Keratinocyte (primary cell): ENCODE measurements at regions not wholly inside any gene's neighbourhood (a gene's known extent, or its start where the extent isn't known, plus 50 kb on each side); places are given as distances from the start of the nearest gene placed in this dataset.

Experiments
- DNase-seq: peaks from one replicate; pipeline ENCODE4 v3.0.0-alpha.2; 2011; ENCODE audit warnings: low read depth, missing footprints, low spot score
- FAIRE-seq: peaks from 2 replicates; lab custom pipeline; 2011; peaks lifted over from hg19 to GRCh38; lab: Jason Lieb, UNC
- H2AFZ ChIP-seq: 2 replicates; pipeline ENCODE4 v1.6.0; 2012; ENCODE audit warnings: low read length, control low read depth, inconsistent platforms; ENCODE audit not compliant: control insufficient read depth
- H3K27ac ChIP-seq: 2 replicates; pipeline ENCODE4 v1.5.1; 2011; ENCODE audit warnings: low read length; ENCODE audit not compliant: control insufficient read depth, insufficient read depth
- H3K27me3 ChIP-seq: 3 replicates; pipeline ENCODE4 v1.6.0; 2011; ENCODE audit warnings: low read length; ENCODE audit not compliant: control insufficient read depth, insufficient read depth; ENCODE audit errors: extremely low read depth
- H3K36me3 ChIP-seq, 2 experiments: 2 replicates in 1 of 2; 3 replicates in 1 of 2; pipeline ENCODE4 v1.5.1; 2011; ENCODE audit warnings: low read length in 2 of 2, mild to moderate bottlenecking in 1 of 2; ENCODE audit not compliant: control insufficient read depth in 2 of 2, insufficient read depth in 2 of 2; ENCODE audit errors: extremely low read depth in 1 of 2
- H3K4me1 ChIP-seq: 3 replicates; pipeline ENCODE4 v1.5.1; 2011; ENCODE audit warnings: low read length; ENCODE audit not compliant: control insufficient read depth, insufficient read depth; ENCODE audit errors: extremely low read depth
- H3K4me2 ChIP-seq: 3 replicates; pipeline ENCODE4 v1.6.0; 2011; ENCODE audit warnings: low read depth, low read length; ENCODE audit not compliant: control insufficient read depth, insufficient read depth; ENCODE audit errors: extremely low read depth
- H3K4me3 ChIP-seq, 3 experiments: fragments of 200-600 bp in 1 of 3; sonication (generic) in 1 of 3; 2 replicates in 2 of 3; 3 replicates in 1 of 3; pipeline ENCODE4 v1.5.1; 2011 to 2016; ENCODE audit warnings: low read length in 3 of 3, mild to moderate bottlenecking in 3 of 3, control low read depth in 2 of 3, inconsistent platforms in 1 of 3, low read depth in 1 of 3, mixed read lengths in 1 of 3, mixed run types in 1 of 3, moderate library complexity in 1 of 3; ENCODE audit not compliant: control insufficient read depth in 2 of 3, insufficient read depth in 2 of 3; ENCODE audit errors: extremely low read depth in 1 of 3
- H3K79me2 ChIP-seq: 2 replicates; pipeline ENCODE4 v1.6.0; 2012; ENCODE audit warnings: low read length; ENCODE audit not compliant: control insufficient read depth, insufficient read depth
- H3K9ac ChIP-seq: 3 replicates; pipeline ENCODE4 v1.6.0; 2011; ENCODE audit warnings: low read length; ENCODE audit not compliant: control insufficient read depth, insufficient read depth; ENCODE audit errors: extremely low read depth
- H3K9me1 ChIP-seq: 3 replicates; pipeline ENCODE4 v1.6.0; 2011; ENCODE audit warnings: low read length; ENCODE audit not compliant: control insufficient read depth, insufficient read depth; ENCODE audit errors: extremely low read depth
- H3K9me3 ChIP-seq: 2 replicates; pipeline ENCODE4 v1.5.1; 2012; ENCODE audit warnings: low read depth, low read length; ENCODE audit not compliant: control insufficient read depth
- H4K20me1 ChIP-seq: 3 replicates; pipeline ENCODE4 v1.6.0; 2011; ENCODE audit warnings: low read length; ENCODE audit not compliant: control insufficient read depth, insufficient read depth; ENCODE audit errors: extremely low read depth
- CTCF ChIP-seq, 3 experiments: IDR thresholded peaks in 1 of 3; conservative IDR thresholded peaks in 1 of 3; optimal IDR thresholded peaks in 1 of 3; 2 replicates in 2 of 3; 3 replicates in 1 of 3; pipeline versions ENCODE3 to v1.5.1; 2011; ENCODE audit warnings: low read length in 3 of 3, mild to moderate bottlenecking in 3 of 3, moderate library complexity in 2 of 3, control low read depth in 1 of 3, inconsistent platforms in 1 of 3; ENCODE audit not compliant: insufficient read depth in 2 of 3; ENCODE audit errors: extremely low read depth in 1 of 3
- EZH2 ChIP-seq: IDR thresholded peaks from one replicate; pipeline ENCODE4 v1.6.1; 2012; ENCODE audit warnings: inconsistent platforms, mild to moderate bottlenecking, low read length, moderate library complexity
- dilution Hi-C: fragments of 300-500 bp; cut with MboI; formaldehyde crosslinking; loops from one replicate; pipeline ENCODE4 v1.7.0; 2020; ENCODE audit warnings: low sequenced_read_pairs; ENCODE audit not compliant: extremely low pct_ligation_motif_present

GRCh38 chr6:14718861-14719260, 527.0 kb upstream of the JARID2 start:
- H3K4me1 ChIP-seq = peaks cover 20% of the 10 kb centered on the region
- no peaks in the 10 kb centered on the region for H3K9me3 ChIP-seq
- H3K36me3 ChIP-seq = no peaks in the 10 kb centered on the region
- H3K79me2 ChIP-seq = no peaks in the 10 kb centered on the region
- H3K27ac ChIP-seq = no peak overlapping the region
- no peak overlapping the region for H3K4me2 ChIP-seq
- H3K9me1 ChIP-seq = no peaks in the 10 kb centered on the region
- no peak overlapping the region for H3K4me3 ChIP-seq
- TF ChIP-seq CTCF (optimal IDR thresholded peaks at IDR 0.05 in 1 of 3, IDR thresholded peaks at IDR 0.05 in 1 of 3, conservative IDR thresholded peaks at IDR 0.05 in 1 of 3; ENCODE audit: extremely low read depth in 1 of 3, insufficient read depth in 2 of 3, low read length in 3 of 3) = no peak
- no peak for TF ChIP-seq EZH2
- H4K20me1 ChIP-seq = no peaks in the 10 kb centered on the region
- no peak for FAIRE-seq
- no peak overlapping the region for H2AFZ ChIP-seq
- H3K27me3 ChIP-seq = no peaks in the 10 kb centered on the region
- DNase-seq = no peak
- no peak overlapping the region for H3K9ac ChIP-seq
- dilution Hi-C loops = no loop called here

- no peak for FAIRE-seq
- DNase-seq = no peak
- Histone ChIP-seq H3K27ac (no peak overlapping the region), H3K4me1 (peaks cover 20% of the 10 kb centered on the region), H3K9me1 (no peaks in the 10 kb centered on the region), H3K4me2 (no peak overlapping the region), H4K20me1 (no peaks in the 10 kb centered on the region), H3K79me2 (no peaks in the 10 kb centered on the region), H3K27me3 (no peaks in the 10 kb centered on the region), H2AFZ (no peak overlapping the region), H3K4me3 (no peak overlapping the region), H3K9ac (no peak overlapping the region), H3K9me3 (no peaks in the 10 kb centered on the region), H3K36me3 (no peaks in the 10 kb centered on the region)
- TF ChIP-seq EZH2 (no peak), CTCF (optimal IDR thresholded peaks at IDR 0.05 in 1 of 3, IDR thresholded peaks at IDR 0.05 in 1 of 3, conservative IDR thresholded peaks at IDR 0.05 in 1 of 3; ENCODE audit: extremely low read depth in 1 of 3, insufficient read depth in 2 of 3, low read length in 3 of 3) (no peak)
- dilution Hi-C loops = no loop called here
Observed at GRCh38 chr6:14719270-14719669, 526.6 kb upstream of the JARID2 start.
